ENCODE measurements at regions not wholly inside any gene's neighbourhood (a gene's known extent, or its start where the extent isn't known, plus 50 kb on each side); places are given as distances from the start of the nearest gene placed in this dataset.
"Not testable (repeated sequence)": the region's sequence is repeated elsewhere in the genome, so short reads cannot be mapped to it uniquely, and the experiment has no call there.

- intact Hi-C loops (cut with DNase I), result no loop called here
- DNase-seq (ENCODE audit: low spot score), result no peak
Measured at GRCh38 chr12:34097213-34097612, 74.9 kb downstream of the ALG10 start.

- intact Hi-C loops (cut with DNase I), result no loop called here
- DNase-seq (ENCODE audit: low spot score), result no peak
Measured at GRCh38 chr12:34105392-34105933, 83.2 kb downstream of the ALG10 start.

- intact Hi-C loops (cut with DNase I), result no loop called here
- DNase-seq (ENCODE audit: low spot score), result no peak
Measured at GRCh38 chr12:34106172-34106571, 83.9 kb downstream of the ALG10 start.

- no peak for DNase-seq (ENCODE audit: low spot score)
- intact Hi-C loops (cut with DNase I), result no loop called here
Measured at GRCh38 chr12:34107016-34107415, 84.7 kb downstream of the ALG10 start.

- intact Hi-C loops (cut with DNase I), result no loop called here
- DNase-seq (ENCODE audit: low spot score), result no peak
Measured at GRCh38 chr12:34107781-34108404, 85.6 kb downstream of the ALG10 start.

GRCh38 chr12:34108405-34108803 lies 86.1 kb downstream of the ALG10 start:
- DNase-seq (ENCODE audit: low spot score), result no peak
- intact Hi-C loops (cut with DNase I), result no loop called here

GRCh38 chr12:34108967-34109366 lies 86.7 kb downstream of the ALG10 start:
- intact Hi-C loops (cut with DNase I), result no loop called here
- no peak for DNase-seq (ENCODE audit: low spot score)

GRCh38 chr12:34109390-34109789 lies 87.1 kb downstream of the ALG10 start:
- intact Hi-C loops (cut with DNase I), result no loop called here

GRCh38 chr12:34109909-34110531 lies 87.7 kb downstream of the ALG10 start:
- DNase-seq (ENCODE audit: low spot score); intact Hi-C loops (cut with DNase I): not testable (repeated sequence)

More at GRCh38 chr12:34109390-34109789, 87.1 kb downstream of the ALG10 start:
- DNase-seq (ENCODE audit: low spot score), result no peak

- no peak for DNase-seq (ENCODE audit: low spot score)
- intact Hi-C loops (cut with DNase I), result no loop called here
Measured at GRCh38 chr12:34119366-34119765, 97.1 kb downstream of the ALG10 start.

- intact Hi-C loops (cut with DNase I), result loop anchor here (5.0 kb wide), 1 partner anchor 506 kb away; no protein-coding TSS in a partner anchor
- DNase-seq (ENCODE audit: low spot score), result no peak
Measured at GRCh38 chr12:34121360-34121759, 99.1 kb downstream of the ALG10 start.

GRCh38 chr12:34123092-34123491 lies 100.8 kb downstream of the ALG10 start:
- DNase-seq (ENCODE audit: low spot score), result not testable (repeated sequence)
- intact Hi-C loops (cut with DNase I), result loop anchor here (5.0 kb wide), 1 partner anchor 504 kb away; no protein-coding TSS in a partner anchor

GRCh38 chr12:34124608-34125007 lies 102.3 kb downstream of the ALG10 start:
- intact Hi-C loops (cut with DNase I), result loop anchor here (2.0 to 5.0 kb wide), 2 partner anchors 94 to 503 kb away; no protein-coding TSS in a partner anchor
- no peak for DNase-seq (ENCODE audit: low spot score)

- intact Hi-C loops (cut with DNase I), result no loop called here
Measured at GRCh38 chr12:34126239-34126641, 103.9 kb downstream of the ALG10 start.

GRCh38 chr12:34126805-34127204 lies 104.5 kb downstream of the ALG10 start:
- DNase-seq (ENCODE audit: low spot score), result no peak
- intact Hi-C loops (cut with DNase I), result no loop called here

More at GRCh38 chr12:34126239-34126641, 103.9 kb downstream of the ALG10 start:
- no peak for DNase-seq (ENCODE audit: low spot score)

GRCh38 chr12:34127379-34127778 lies 105.1 kb downstream of the ALG10 start:
- intact Hi-C loops (cut with DNase I); DNase-seq (ENCODE audit: low spot score): not testable (repeated sequence)

- no peak for DNase-seq (ENCODE audit: low spot score)
- intact Hi-C loops (cut with DNase I), result no loop called here
Measured at GRCh38 chr12:34142430-34142829, 120.1 kb downstream of the ALG10 start.

- DNase-seq (ENCODE audit: low spot score), result no peak
- intact Hi-C loops (cut with DNase I), result loop anchor here (2.0 kb wide), 1 partner anchor 22 kb away; no protein-coding TSS in a partner anchor
Measured at GRCh38 chr12:34151019-34151418, 128.7 kb downstream of the ALG10 start.

GRCh38 chr12:34163443-34163842 lies 141.1 kb downstream of the ALG10 start:
- intact Hi-C loops (cut with DNase I), result no loop called here
- DNase-seq (ENCODE audit: low spot score), result no peak

GRCh38 chr12:34166427-34167060 lies 144.2 kb downstream of the ALG10 start:
- DNase-seq (ENCODE audit: low spot score), result no peak
- intact Hi-C loops (cut with DNase I), result no loop called here
